ENCODE measurements at regions not wholly inside any gene's neighbourhood (a gene's known extent, or its start where the extent isn't known, plus 50 kb on each side); places are given as distances from the start of the nearest gene placed in this dataset.
"Not testable (repeated sequence)": the region's sequence is repeated elsewhere in the genome, so short reads cannot be mapped to it uniquely, and the experiment has no call there.

DNA sequence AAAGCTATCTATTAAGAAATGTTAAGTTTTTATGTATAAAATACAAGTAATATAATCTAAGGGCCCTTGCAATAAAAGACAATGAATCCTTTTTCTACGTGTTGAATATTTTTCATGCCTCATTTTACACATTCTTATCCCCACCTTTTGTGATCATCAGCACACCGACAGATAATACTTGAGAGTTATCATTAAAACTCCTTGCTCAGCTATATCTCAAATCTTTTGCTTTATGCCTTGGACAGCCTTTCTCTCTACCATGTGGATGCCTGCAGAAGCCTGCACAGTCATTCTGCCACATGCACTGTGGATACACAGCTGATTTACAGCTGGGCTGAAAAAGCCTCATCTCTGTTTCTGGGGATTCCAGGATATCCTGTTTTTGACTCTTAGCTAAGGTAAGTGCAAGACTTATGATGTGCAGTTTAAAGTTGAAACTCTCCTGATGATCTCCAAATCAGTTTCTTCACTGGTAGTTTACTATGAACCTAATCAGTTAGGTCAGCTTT lies 1565.1 kb downstream of the SI start:
- no peak for TF ChIP-seq EZH2 (IDR thresholded peaks at IDR 0.05; ENCODE audit: borderline replicate concordance, low read length)
- TF ChIP-seq, protein P1, sequence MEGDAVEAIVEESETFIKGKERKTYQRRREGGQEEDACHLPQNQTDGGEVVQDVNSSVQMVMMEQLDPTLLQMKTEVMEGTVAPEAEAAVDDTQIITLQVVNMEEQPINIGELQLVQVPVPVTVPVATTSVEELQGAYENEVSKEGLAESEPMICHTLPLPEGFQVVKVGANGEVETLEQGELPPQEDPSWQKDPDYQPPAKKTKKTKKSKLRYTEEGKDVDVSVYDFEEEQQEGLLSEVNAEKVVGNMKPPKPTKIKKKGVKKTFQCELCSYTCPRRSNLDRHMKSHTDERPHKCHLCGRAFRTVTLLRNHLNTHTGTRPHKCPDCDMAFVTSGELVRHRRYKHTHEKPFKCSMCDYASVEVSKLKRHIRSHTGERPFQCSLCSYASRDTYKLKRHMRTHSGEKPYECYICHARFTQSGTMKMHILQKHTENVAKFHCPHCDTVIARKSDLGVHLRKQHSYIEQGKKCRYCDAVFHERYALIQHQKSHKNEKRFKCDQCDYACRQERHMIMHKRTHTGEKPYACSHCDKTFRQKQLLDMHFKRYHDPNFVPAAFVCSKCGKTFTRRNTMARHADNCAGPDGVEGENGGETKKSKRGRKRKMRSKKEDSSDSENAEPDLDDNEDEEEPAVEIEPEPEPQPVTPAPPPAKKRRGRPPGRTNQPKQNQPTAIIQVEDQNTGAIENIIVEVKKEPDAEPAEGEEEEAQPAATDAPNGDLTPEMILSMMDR (IDR thresholded peaks at IDR 0.05; ENCODE audit: low read length): no peak
- Histone ChIP-seq H3K9ac (ENCODE audit: low read length) (no peak overlapping the region), H3K4me2 (ENCODE audit: low read length) (no peak overlapping the region), H3K9me3 (ENCODE audit: low read length) (no peaks in the 10 kb centered on the region), H3K27me3 (ENCODE audit: insufficient read depth, low read length) (no peaks in the 10 kb centered on the region), H3K79me2 (ENCODE audit: insufficient read depth, low read length) (no peaks in the 10 kb centered on the region), H3K9me2 (ENCODE audit: low read depth, low read length) (no peaks in the 10 kb centered on the region), H4K20me1 (ENCODE audit: insufficient read depth, low read length) (no peaks in the 10 kb centered on the region), H2AFZ (ENCODE audit: low read length) (no peak overlapping the region), H3K36me3 (ENCODE audit: insufficient read depth, low read length) (no peaks in the 10 kb centered on the region), H3K4me1 (ENCODE audit: insufficient read depth, low read length, severe bottlenecking) (no peaks in the 10 kb centered on the region), H3K4me3 (ENCODE audit: low read depth, low read length, poor library complexity, severe bottlenecking) (no peak overlapping the region), H3F3A (ENCODE audit: insufficient read depth, low read length) (no peaks in the 10 kb centered on the region), H3K27ac (ENCODE audit: low read depth, low read length, poor library complexity, severe bottlenecking) (no peak overlapping the region)

DNA sequence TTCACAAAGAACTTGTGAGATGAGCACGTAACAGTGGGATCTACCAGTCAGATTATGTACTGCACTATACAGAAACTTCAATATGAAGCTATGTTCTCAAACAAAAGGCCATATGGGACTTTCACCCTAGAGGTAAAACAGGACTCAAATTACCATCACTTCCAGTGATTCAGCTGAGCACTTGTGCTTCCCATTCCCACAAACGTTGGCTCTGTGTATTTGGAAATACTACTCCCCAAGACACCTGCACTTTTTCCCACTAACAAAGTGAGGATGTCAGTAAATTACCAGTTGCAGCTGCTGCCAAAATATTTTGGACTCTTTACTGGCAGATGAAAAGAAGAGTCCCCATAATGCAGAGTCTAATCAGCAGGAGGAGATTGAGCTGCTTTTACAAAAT lies 1570.1 kb downstream of the SI start:
- no peak overlapping the region for H2AFZ ChIP-seq (ENCODE audit: low read length)
- H3K4me1 ChIP-seq (ENCODE audit: insufficient read depth, low read length, severe bottlenecking): no peaks in the 10 kb centered on the region
- H3K9me3 ChIP-seq (ENCODE audit: low read length): no peaks in the 10 kb centered on the region
- no peak overlapping the region for H3K9ac ChIP-seq (ENCODE audit: low read length)
- H3F3A ChIP-seq (ENCODE audit: insufficient read depth, low read length): no peaks in the 10 kb centered on the region
- no peak overlapping the region for H3K4me3 ChIP-seq (ENCODE audit: low read depth, low read length, poor library complexity, severe bottlenecking)
- no peak overlapping the region for H3K4me2 ChIP-seq (ENCODE audit: low read length)
- no peak overlapping the region for H3K27ac ChIP-seq (ENCODE audit: low read depth, low read length, poor library complexity, severe bottlenecking)
- H3K27me3 ChIP-seq (ENCODE audit: insufficient read depth, low read length): no peaks in the 10 kb centered on the region
- H3K9me2 ChIP-seq (ENCODE audit: low read depth, low read length): no peaks in the 10 kb centered on the region
- H3K36me3 ChIP-seq (ENCODE audit: insufficient read depth, low read length): no peaks in the 10 kb centered on the region
- H3K79me2 ChIP-seq (ENCODE audit: insufficient read depth, low read length): no peaks in the 10 kb centered on the region
- H4K20me1 ChIP-seq (ENCODE audit: insufficient read depth, low read length): no peaks in the 10 kb centered on the region
- TF ChIP-seq, protein P1 (IDR thresholded peaks at IDR 0.05; ENCODE audit: low read length): no peak
- TF ChIP-seq EZH2 (IDR thresholded peaks at IDR 0.05; ENCODE audit: borderline replicate concordance, low read length): no peak

DNA sequence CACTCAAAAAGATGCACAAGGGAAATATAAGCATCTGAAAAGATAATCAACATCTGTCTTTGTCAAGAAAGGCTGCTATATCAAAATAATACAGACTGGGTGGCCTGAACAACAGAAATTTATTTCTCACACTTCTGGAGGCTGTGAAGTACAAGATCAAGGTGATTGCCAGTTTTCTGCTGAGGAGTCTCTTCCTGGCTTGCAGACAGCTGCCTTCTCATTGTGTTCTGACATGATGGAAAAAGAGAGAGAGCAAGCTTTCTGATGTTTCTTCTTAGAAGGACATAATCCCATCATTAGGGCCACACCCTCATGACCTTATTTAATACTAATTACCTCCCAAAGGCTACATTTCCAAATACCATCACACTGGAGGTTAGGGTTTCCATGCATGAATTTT lies 1573.3 kb downstream of the SI start:
- H3K9me2 ChIP-seq (ENCODE audit: low read depth, low read length): no peaks in the 10 kb centered on the region
- H3K27ac ChIP-seq (ENCODE audit: low read depth, low read length, poor library complexity, severe bottlenecking): no peak overlapping the region
- H3K27me3 ChIP-seq (ENCODE audit: insufficient read depth, low read length): no peaks in the 10 kb centered on the region
- H2AFZ ChIP-seq (ENCODE audit: low read length): no peak overlapping the region
- H3K36me3 ChIP-seq (ENCODE audit: insufficient read depth, low read length): no peaks in the 10 kb centered on the region
- H3K9ac ChIP-seq (ENCODE audit: low read length): no peak overlapping the region
- H3F3A ChIP-seq (ENCODE audit: insufficient read depth, low read length): no peaks in the 10 kb centered on the region
- H3K79me2 ChIP-seq (ENCODE audit: insufficient read depth, low read length): no peaks in the 10 kb centered on the region
- no peaks in the 10 kb centered on the region for H3K4me1 ChIP-seq (ENCODE audit: insufficient read depth, low read length, severe bottlenecking)
- H3K4me2 ChIP-seq (ENCODE audit: low read length): no peak overlapping the region
- no peaks in the 10 kb centered on the region for H4K20me1 ChIP-seq (ENCODE audit: insufficient read depth, low read length)
- no peaks in the 10 kb centered on the region for H3K9me3 ChIP-seq (ENCODE audit: low read length)
- H3K4me3 ChIP-seq (ENCODE audit: low read depth, low read length, poor library complexity, severe bottlenecking): no peak overlapping the region
- TF ChIP-seq, protein P1 (IDR thresholded peaks at IDR 0.05; ENCODE audit: low read length): no peak
- TF ChIP-seq EZH2 (IDR thresholded peaks at IDR 0.05; ENCODE audit: borderline replicate concordance, low read length): no peak

DNA sequence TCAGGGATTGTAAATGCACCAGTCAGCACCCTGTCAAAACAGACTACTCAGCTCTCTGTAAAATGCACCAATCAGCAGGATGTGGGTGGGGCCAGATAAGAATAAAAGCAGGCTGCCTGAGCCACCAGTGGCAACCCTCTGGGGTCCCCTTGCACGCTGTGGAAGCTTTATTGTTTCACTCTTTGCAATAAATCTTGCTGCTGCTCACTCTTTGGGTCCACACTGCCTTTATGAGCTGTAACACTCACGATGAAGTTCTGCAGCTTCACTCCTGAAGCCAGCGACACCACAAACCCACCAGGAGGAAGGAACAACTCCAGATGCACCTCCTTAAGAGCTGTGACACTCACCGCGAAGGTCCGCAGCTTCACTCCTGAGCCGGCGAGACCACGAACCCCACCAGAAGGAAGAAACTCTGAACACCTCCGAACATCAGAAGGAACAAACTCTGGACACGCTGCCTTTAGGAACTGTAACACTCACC lies 1578.5 kb downstream of the SI start:
- not testable (repeated sequence) for H3K9ac ChIP-seq (ENCODE audit: low read length); H3K9me2 ChIP-seq (ENCODE audit: low read depth, low read length); H3K79me2 ChIP-seq (ENCODE audit: insufficient read depth, low read length); H3K36me3 ChIP-seq (ENCODE audit: insufficient read depth, low read length); H2AFZ ChIP-seq (ENCODE audit: low read length); H3K27me3 ChIP-seq (ENCODE audit: insufficient read depth, low read length); H3K9me3 ChIP-seq (ENCODE audit: low read length); H3K4me2 ChIP-seq (ENCODE audit: low read length); H3K4me1 ChIP-seq (ENCODE audit: insufficient read depth, low read length, severe bottlenecking); H3K27ac ChIP-seq (ENCODE audit: low read depth, low read length, poor library complexity, severe bottlenecking); H3F3A ChIP-seq (ENCODE audit: insufficient read depth, low read length); H3K4me3 ChIP-seq (ENCODE audit: low read depth, low read length, poor library complexity, severe bottlenecking); H4K20me1 ChIP-seq (ENCODE audit: insufficient read depth, low read length)

DNA sequence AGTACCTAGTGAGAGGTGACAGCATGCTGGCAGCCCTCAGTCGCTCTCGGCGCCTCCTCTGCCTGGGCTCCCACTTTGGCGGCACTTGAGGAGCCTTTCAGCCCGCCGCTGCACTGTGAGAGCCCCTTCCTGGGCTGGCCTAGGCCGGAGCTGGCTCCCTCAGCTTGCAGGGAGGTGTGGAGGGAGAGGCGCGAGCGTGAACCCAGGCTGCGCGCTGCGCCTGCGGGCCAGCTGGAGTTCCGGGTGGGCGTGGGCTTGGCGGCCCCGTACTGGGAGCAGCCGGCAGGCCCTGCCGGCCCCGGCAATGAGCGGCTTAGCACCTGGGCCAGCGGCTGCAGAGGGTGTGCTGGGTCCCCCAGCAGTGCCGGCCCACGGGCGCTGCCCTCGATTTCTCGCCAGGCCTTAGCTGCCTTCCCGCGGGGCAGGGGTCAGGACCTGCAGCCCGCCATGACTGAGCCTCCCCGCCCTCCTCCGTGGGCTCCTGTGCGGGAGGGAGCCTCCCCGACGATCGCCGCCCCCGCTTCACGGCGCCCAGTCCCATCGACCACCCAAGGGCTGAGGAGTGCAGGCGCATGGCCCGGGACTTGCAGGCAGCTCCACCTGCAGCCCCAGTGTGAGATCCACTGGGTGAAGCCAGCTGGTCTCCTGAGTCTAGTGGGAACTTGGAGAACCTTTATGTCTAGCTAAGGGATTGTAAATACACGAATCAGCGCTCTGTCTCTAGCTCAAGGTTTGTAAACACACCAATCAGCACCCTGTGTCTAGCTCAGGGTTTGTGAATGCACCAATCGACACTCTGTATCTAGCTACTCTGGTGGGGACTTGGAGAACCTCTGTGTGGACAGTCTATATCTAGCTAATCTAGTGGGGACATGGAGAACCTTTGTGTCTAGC lies 1579.2 kb downstream of the SI start:
- H3K4me3 ChIP-seq (ENCODE audit: low read depth, low read length, poor library complexity, severe bottlenecking); H3K4me1 ChIP-seq (ENCODE audit: insufficient read depth, low read length, severe bottlenecking); H4K20me1 ChIP-seq (ENCODE audit: insufficient read depth, low read length); H3K27me3 ChIP-seq (ENCODE audit: insufficient read depth, low read length); H3K9ac ChIP-seq (ENCODE audit: low read length); H3K9me3 ChIP-seq (ENCODE audit: low read length); H3K9me2 ChIP-seq (ENCODE audit: low read depth, low read length); H3K79me2 ChIP-seq (ENCODE audit: insufficient read depth, low read length); H2AFZ ChIP-seq (ENCODE audit: low read length); H3K36me3 ChIP-seq (ENCODE audit: insufficient read depth, low read length); H3F3A ChIP-seq (ENCODE audit: insufficient read depth, low read length); H3K27ac ChIP-seq (ENCODE audit: low read depth, low read length, poor library complexity, severe bottlenecking); H3K4me2 ChIP-seq (ENCODE audit: low read length): not testable (repeated sequence)
